Endothelial cell (in vitro differentiated cells): ENCODE measurements at regions not wholly inside any gene's neighbourhood (a gene's known extent, or its start where the extent isn't known, plus 50 kb on each side); places are given as distances from the start of the nearest gene placed in this dataset.

Experiments
- DNase-seq: peaks from one replicate; pipeline ENCODE4 v3.0.0; 2021; ENCODE audit warnings: low spot score
- H3K27ac Mint-ChIP-seq: one replicate; pipeline ENCODE4 v1.8.0; 2021; ENCODE audit warnings: mixed read lengths, inconsistent platforms; ENCODE audit not compliant: unreplicated experiment
- H3K27me3 Mint-ChIP-seq: one replicate; pipeline ENCODE4 v1.8.0; 2021; ENCODE audit warnings: mild to moderate bottlenecking, moderate library complexity, mixed read lengths, inconsistent platforms; ENCODE audit not compliant: unreplicated experiment
- H3K36me3 Mint-ChIP-seq: one replicate; pipeline ENCODE4 v1.8.0; 2021; ENCODE audit warnings: mild to moderate bottlenecking, low read depth, mixed read lengths, inconsistent platforms; ENCODE audit not compliant: unreplicated experiment
- H3K4me1 Mint-ChIP-seq: one replicate; pipeline ENCODE4 v1.8.0; 2021; ENCODE audit warnings: mild to moderate bottlenecking, mixed read lengths, inconsistent platforms; ENCODE audit not compliant: unreplicated experiment
- H3K4me3 Mint-ChIP-seq: one replicate; pipeline ENCODE4 v1.8.0; 2021; ENCODE audit warnings: mild to moderate bottlenecking, mixed read lengths, inconsistent platforms; ENCODE audit not compliant: unreplicated experiment
- H3K9me3 Mint-ChIP-seq: one replicate; pipeline ENCODE4 v1.8.0; 2021; ENCODE audit warnings: mixed read lengths, inconsistent platforms; ENCODE audit not compliant: unreplicated experiment
- TF ChIP-seq, protein P1 (sequence below): fragments of 200-600 bp; sonication (generic); IDR thresholded peaks from one replicate; pipeline ENCODE4 v1.5.0; 2021; ENCODE audit warnings: antibody characterized with exemption; ENCODE audit not compliant: unreplicated experiment

- TF ChIP-seq, protein P1, sequence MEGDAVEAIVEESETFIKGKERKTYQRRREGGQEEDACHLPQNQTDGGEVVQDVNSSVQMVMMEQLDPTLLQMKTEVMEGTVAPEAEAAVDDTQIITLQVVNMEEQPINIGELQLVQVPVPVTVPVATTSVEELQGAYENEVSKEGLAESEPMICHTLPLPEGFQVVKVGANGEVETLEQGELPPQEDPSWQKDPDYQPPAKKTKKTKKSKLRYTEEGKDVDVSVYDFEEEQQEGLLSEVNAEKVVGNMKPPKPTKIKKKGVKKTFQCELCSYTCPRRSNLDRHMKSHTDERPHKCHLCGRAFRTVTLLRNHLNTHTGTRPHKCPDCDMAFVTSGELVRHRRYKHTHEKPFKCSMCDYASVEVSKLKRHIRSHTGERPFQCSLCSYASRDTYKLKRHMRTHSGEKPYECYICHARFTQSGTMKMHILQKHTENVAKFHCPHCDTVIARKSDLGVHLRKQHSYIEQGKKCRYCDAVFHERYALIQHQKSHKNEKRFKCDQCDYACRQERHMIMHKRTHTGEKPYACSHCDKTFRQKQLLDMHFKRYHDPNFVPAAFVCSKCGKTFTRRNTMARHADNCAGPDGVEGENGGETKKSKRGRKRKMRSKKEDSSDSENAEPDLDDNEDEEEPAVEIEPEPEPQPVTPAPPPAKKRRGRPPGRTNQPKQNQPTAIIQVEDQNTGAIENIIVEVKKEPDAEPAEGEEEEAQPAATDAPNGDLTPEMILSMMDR = no peak
- Mint-ChIP-seq H3K4me1 (no peaks in the 10 kb centered on the region), H3K9me3 (no peaks in the 10 kb centered on the region), H3K36me3 (no peaks in the 10 kb centered on the region), H3K27me3 (no peaks in the 10 kb centered on the region), H3K4me3 (no peak overlapping the region), H3K27ac (no peak overlapping the region)
- DNase-seq = no peak
Observed at GRCh38 chr14:81584495-81584894, 50.8 kb upstream of the SEL1L start.

- no peak for DNase-seq
- Mint-ChIP-seq H3K27me3 (no peaks in the 10 kb centered on the region), H3K4me1 (no peaks in the 10 kb centered on the region), H3K4me3 (no peak overlapping the region), H3K36me3 (no peaks in the 10 kb centered on the region), H3K27ac (no peak overlapping the region), H3K9me3 (no peaks in the 10 kb centered on the region)
- TF ChIP-seq, protein P1 = no peak
Observed at GRCh38 chr14:81589381-81590065, 55.9 kb upstream of the SEL1L start.

- no peaks in the 10 kb centered on the region for H3K4me1 Mint-ChIP-seq
- TF ChIP-seq, protein P1 = no peak
- H3K36me3 Mint-ChIP-seq = no peaks in the 10 kb centered on the region
- H3K4me3 Mint-ChIP-seq = no peak overlapping the region
- no peaks in the 10 kb centered on the region for H3K27me3 Mint-ChIP-seq
- H3K27ac Mint-ChIP-seq = no peak overlapping the region
- DNase-seq = no peak
- no peaks in the 10 kb centered on the region for H3K9me3 Mint-ChIP-seq
Observed at GRCh38 chr14:81591266-81591665, 57.6 kb upstream of the SEL1L start.

DNA sequence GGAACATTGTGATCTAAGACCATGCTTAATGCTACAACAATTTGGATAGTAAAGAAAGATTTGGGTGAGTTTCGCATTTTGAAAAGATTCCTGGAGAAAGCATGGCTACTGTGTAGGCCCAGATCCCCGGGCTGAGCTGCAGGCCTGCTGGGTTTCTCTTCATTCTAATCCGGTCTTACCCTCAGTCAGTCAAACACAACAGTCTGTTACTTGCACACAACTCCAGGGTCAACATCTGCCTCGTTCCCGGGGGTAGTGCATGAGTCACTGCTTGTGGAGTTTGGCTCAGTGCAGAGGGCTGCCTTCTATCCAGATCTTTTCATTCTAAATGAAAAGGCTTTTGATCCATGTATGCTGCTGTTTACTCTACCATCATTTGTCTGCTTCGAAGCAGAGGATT, 60.4 kb upstream of the SEL1L start:
- Mint-ChIP-seq H3K9me3 (no peaks in the 10 kb centered on the region), H3K4me1 (no peaks in the 10 kb centered on the region), H3K4me3 (no peak overlapping the region), H3K27me3 (no peaks in the 10 kb centered on the region), H3K27ac (no peak overlapping the region), H3K36me3 (no peaks in the 10 kb centered on the region)
- TF ChIP-seq, protein P1 = no peak
- DNase-seq = no peak

- H3K27ac Mint-ChIP-seq = no peak overlapping the region
- H3K9me3 Mint-ChIP-seq = no peaks in the 10 kb centered on the region
- DNase-seq = no peak
- H3K4me1 Mint-ChIP-seq = no peaks in the 10 kb centered on the region
- H3K27me3 Mint-ChIP-seq = peaks cover 2% of the 10 kb centered on the region
- H3K36me3 Mint-ChIP-seq = no peaks in the 10 kb centered on the region
- TF ChIP-seq, protein P1 = no peak
- H3K4me3 Mint-ChIP-seq = no peak overlapping the region
Observed at GRCh38 chr14:81605660-81606059, 72.0 kb upstream of the SEL1L start.
